GM21528 (cell line): ENCODE measurements at regions not wholly inside any gene's neighbourhood (a gene's known extent, or its start where the extent isn't known, plus 50 kb on each side); places are given as distances from the start of the nearest gene placed in this dataset.

ENCODE experiments used
- ATAC-seq: cut with Tn5 transposase; IDR thresholded peaks from one replicate; pipeline ENCODE4 v1.9.1; 2021; ENCODE audit warnings: mild to moderate bottlenecking, moderate library complexity; ENCODE audit not compliant: unreplicated experiment, low FRiP score

GRCh38 chr1:60573121-60573520 lies 499.6 kb upstream of the C1orf87 start:
- no peak for ATAC-seq

GRCh38 chr1:60572378-60572777 lies 498.8 kb upstream of the C1orf87 start:
- ATAC-seq: no peak

GRCh38 chr1:60571811-60572210 lies 498.2 kb upstream of the C1orf87 start:
- no peak for ATAC-seq

- no peak for ATAC-seq
Measured at GRCh38 chr1:60569189-60569588, 495.6 kb upstream of the C1orf87 start.

GRCh38 chr1:60567256-60567655 lies 493.7 kb upstream of the C1orf87 start:
- ATAC-seq: no peak

- ATAC-seq: no peak
Measured at GRCh38 chr1:60564916-60565750, 491.6 kb upstream of the C1orf87 start.

GRCh38 chr1:60563777-60564535 lies 490.4 kb upstream of the C1orf87 start:
- no peak for ATAC-seq

GRCh38 chr1:60562740-60563139 lies 489.2 kb upstream of the C1orf87 start:
- ATAC-seq: no peak

- no peak for ATAC-seq
Measured at GRCh38 chr1:60560701-60561100, 487.1 kb upstream of the C1orf87 start.

GRCh38 chr1:60558236-60558635 lies 484.7 kb upstream of the C1orf87 start:
- ATAC-seq: no peak

- ATAC-seq: no peak
Measured at GRCh38 chr1:60553730-60554129, 480.2 kb upstream of the C1orf87 start.

GRCh38 chr1:60547821-60548220 lies 474.3 kb upstream of the C1orf87 start:
- no peak for ATAC-seq

GRCh38 chr1:60541831-60542532 lies 468.4 kb upstream of the C1orf87 start:
- ATAC-seq: no peak

GRCh38 chr1:60540141-60540540 lies 466.6 kb upstream of the C1orf87 start:
- no peak for ATAC-seq

- ATAC-seq: no peak
Measured at GRCh38 chr1:60535713-60536112, 462.1 kb upstream of the C1orf87 start.

GRCh38 chr1:60527567-60527966 lies 454.0 kb upstream of the C1orf87 start:
- ATAC-seq: no peak

GRCh38 chr1:60516996-60517395 lies 443.4 kb upstream of the C1orf87 start:
- no peak for ATAC-seq

- no peak for ATAC-seq
Measured at GRCh38 chr1:60510162-60510561, 436.6 kb upstream of the C1orf87 start.

GRCh38 chr1:60504206-60504840 lies 430.8 kb upstream of the C1orf87 start:
- ATAC-seq: no peak

- no peak for ATAC-seq
Measured at GRCh38 chr1:60503266-60503925, 429.8 kb upstream of the C1orf87 start.
